Prostate gland (tissue), 2 donors: ENCODE measurements at regions not wholly inside any gene's neighbourhood (a gene's known extent, or its start where the extent isn't known, plus 50 kb on each side); places are given as distances from the start of the nearest gene placed in this dataset.

Experiments used
- CTCF ChIP-seq, 4 experiments: fragments of 200-600 bp in 2 of 4; fragments of 450-650 bp in 2 of 4; sonication (generic) in 2 of 4; IDR thresholded peaks; 1 replicate in 3 of 4; 2 replicates in 1 of 4; pipeline ENCODE4 v1.5.1; 2016 to 2019; ENCODE audit warnings: antibody characterized with exemption in 4 of 4, mild to moderate bottlenecking in 2 of 4, moderate library complexity in 2 of 4
- POLR2A ChIP-seq: fragments of 450-650 bp; IDR thresholded peaks from one replicate; pipeline ENCODE4 v1.6.1; 2016; ENCODE audit warnings: antibody characterized with exemption, mild to moderate bottlenecking
- POLR2AphosphoS5 ChIP-seq: sonication (generic); formaldehyde crosslinking; IDR thresholded peaks from one replicate; pipeline ENCODE4 v1.6.1; 2017; ENCODE audit warnings: antibody characterized with exemption

DNA sequence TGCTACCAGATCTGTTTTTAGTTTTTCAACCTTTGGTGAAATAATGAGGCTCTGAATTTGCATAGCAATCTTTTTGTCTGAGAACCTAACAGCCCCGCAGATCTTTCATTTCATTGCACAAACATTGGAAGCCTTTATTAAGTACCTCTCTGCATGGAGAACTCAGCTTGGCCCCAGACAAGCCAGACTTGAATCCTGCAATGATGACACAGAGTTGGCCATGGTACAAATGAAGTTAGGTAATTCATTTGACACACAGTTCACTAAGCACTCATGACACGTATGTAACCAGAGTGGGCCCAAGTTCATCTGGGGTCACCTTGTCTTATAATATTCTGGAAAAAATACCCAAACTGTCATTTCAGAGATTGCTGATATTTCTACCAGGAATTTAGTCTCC is 439.1 kb upstream of the ID2 start:
- TF ChIP-seq CTCF (IDR thresholded peaks at IDR 0.05) (no peak), POLR2A (no peak), POLR2AphosphoS5 (no peak)
